ENCODE measurements at regions not wholly inside any gene's neighbourhood (a gene's known extent, or its start where the extent isn't known, plus 50 kb on each side); places are given as distances from the start of the nearest gene placed in this dataset.

GRCh38 chr6:101116337-101116736 is 235.2 kb upstream of the ASCC3 start:
- H3K27me3 ChIP-seq (ENCODE audit: low read depth) = no peaks in the 10 kb centered on the region
- H3K36me3 ChIP-seq = no peaks in the 10 kb centered on the region
- no peak for ATAC-seq
- intact Hi-C loops (cut with DNase I) = no loop called here
- H3K4me3 ChIP-seq = no peak overlapping the region
- TF ChIP-seq CTCF (IDR thresholded peaks at IDR 0.05) = no peak
- H3K9me3 ChIP-seq = no peaks in the 10 kb centered on the region
- H3K4me1 ChIP-seq = no peaks in the 10 kb centered on the region
- H3K27ac ChIP-seq = no peak overlapping the region
- no peak for DNase-seq

GRCh38 chr6:101117393-101118135 is 236.4 kb upstream of the ASCC3 start:
- no peaks in the 10 kb centered on the region for H3K36me3 ChIP-seq
- ATAC-seq (no peak), DNase-seq (no peak)
- no peak for TF ChIP-seq CTCF (IDR thresholded peaks at IDR 0.05)
- H3K27ac ChIP-seq = no peak overlapping the region
- no peak overlapping the region for H3K4me3 ChIP-seq
- no peaks in the 10 kb centered on the region for H3K27me3 ChIP-seq (ENCODE audit: low read depth)
- no peaks in the 10 kb centered on the region for H3K4me1 ChIP-seq
- intact Hi-C loops (cut with DNase I) = no loop called here
- H3K9me3 ChIP-seq = no peaks in the 10 kb centered on the region

GRCh38 chr6:101118136-101118396 is 236.9 kb upstream of the ASCC3 start:
- Histone ChIP-seq H3K9me3 (no peaks in the 10 kb centered on the region), H3K27me3 (ENCODE audit: low read depth) (no peaks in the 10 kb centered on the region), H3K4me3 (no peak overlapping the region), H3K4me1 (no peaks in the 10 kb centered on the region), H3K27ac (no peak overlapping the region), H3K36me3 (no peaks in the 10 kb centered on the region)
- TF ChIP-seq CTCF (IDR thresholded peaks at IDR 0.05) = no peak
- intact Hi-C loops (cut with DNase I) = no loop called here
- DNase-seq (no peak), ATAC-seq (no peak)

- Histone ChIP-seq H3K27ac (no peak overlapping the region), H3K4me3 (no peak overlapping the region), H3K9me3 (no peaks in the 10 kb centered on the region), H3K4me1 (no peaks in the 10 kb centered on the region), H3K27me3 (ENCODE audit: low read depth) (no peaks in the 10 kb centered on the region), H3K36me3 (no peaks in the 10 kb centered on the region)
- DNase-seq (no peak), ATAC-seq (no peak)
- intact Hi-C loops (cut with DNase I) = no loop called here
- no peak for TF ChIP-seq CTCF (IDR thresholded peaks at IDR 0.05)
Observed at GRCh38 chr6:101120747-101121146, 239.6 kb upstream of the ASCC3 start.

GRCh38 chr6:101125380-101125971 is 244.3 kb upstream of the ASCC3 start:
- intact Hi-C loops (cut with DNase I) = no loop called here
- no peak overlapping the region for H3K4me3 ChIP-seq
- no peaks in the 10 kb centered on the region for H3K27me3 ChIP-seq (ENCODE audit: low read depth)
- H3K9me3 ChIP-seq = no peaks in the 10 kb centered on the region
- no peaks in the 10 kb centered on the region for H3K36me3 ChIP-seq
- TF ChIP-seq CTCF (IDR thresholded peaks at IDR 0.05) = no peak
- H3K4me1 ChIP-seq = no peaks in the 10 kb centered on the region
- ATAC-seq = no peak
- H3K27ac ChIP-seq = no peak overlapping the region
- DNase-seq = no peak

Measured in lower lobe of right lung (tissue), 2 donors.